Colon (tissue), 2 donors: ENCODE measurements at regions not wholly inside any gene's neighbourhood (a gene's known extent, or its start where the extent isn't known, plus 50 kb on each side); places are given as distances from the start of the nearest gene placed in this dataset.
"Not testable (repeated sequence)": the region's sequence is repeated elsewhere in the genome, so short reads cannot be mapped to it uniquely, and the experiment has no call there.

Source experiments
- FAIRE-seq: peaks from 2 replicates; lab custom pipeline; 2012; peaks lifted over from hg19 to GRCh38; lab: Jason Lieb, UNC
- donor health status: control.
- donor health status: control.

GRCh38 chr9:31590091-31590490 lies 794.4 kb upstream of the ACO1 start:
- FAIRE-seq: no peak

GRCh38 chr9:31597086-31597485 lies 787.4 kb upstream of the ACO1 start:
- FAIRE-seq: not testable (repeated sequence)

GRCh38 chr9:31597977-31598376 lies 786.5 kb upstream of the ACO1 start:
- FAIRE-seq: no peak

- FAIRE-seq: no peak
Measured at GRCh38 chr9:31601666-31602065, 782.8 kb upstream of the ACO1 start.

- no peak for FAIRE-seq
Measured at GRCh38 chr9:31604531-31604930, 779.9 kb upstream of the ACO1 start.

GRCh38 chr9:31605164-31605563 lies 779.3 kb upstream of the ACO1 start:
- FAIRE-seq: no peak

GRCh38 chr9:31606678-31607077 lies 777.8 kb upstream of the ACO1 start:
- FAIRE-seq: no peak

GRCh38 chr9:31608416-31608815 lies 776.0 kb upstream of the ACO1 start:
- no peak for FAIRE-seq

GRCh38 chr9:31608881-31609280 lies 775.6 kb upstream of the ACO1 start:
- FAIRE-seq: no peak

- FAIRE-seq: no peak
Measured at GRCh38 chr9:31612336-31613030, 772.0 kb upstream of the ACO1 start.

- no peak for FAIRE-seq
Measured at GRCh38 chr9:31615966-31616365, 768.5 kb upstream of the ACO1 start.

- FAIRE-seq: no peak
Measured at GRCh38 chr9:31623511-31623910, 760.9 kb upstream of the ACO1 start.

- FAIRE-seq: no peak
Measured at GRCh38 chr9:31629292-31629691, 755.2 kb upstream of the ACO1 start.

- FAIRE-seq: no peak
Measured at GRCh38 chr9:31637265-31637664, 747.2 kb upstream of the ACO1 start.

GRCh38 chr9:31637861-31638260 lies 746.6 kb upstream of the ACO1 start:
- FAIRE-seq: no peak

GRCh38 chr9:31639451-31639850 lies 745.0 kb upstream of the ACO1 start:
- FAIRE-seq: no peak

GRCh38 chr9:31669311-31669710 lies 715.1 kb upstream of the ACO1 start:
- no peak for FAIRE-seq

- no peak for FAIRE-seq
Measured at GRCh38 chr9:31671011-31671410, 713.4 kb upstream of the ACO1 start.

- no peak for FAIRE-seq
Measured at GRCh38 chr9:31674264-31674663, 710.2 kb upstream of the ACO1 start.

GRCh38 chr9:31677415-31677814 lies 707.0 kb upstream of the ACO1 start:
- no peak for FAIRE-seq

GRCh38 chr9:31677877-31678276 lies 706.6 kb upstream of the ACO1 start:
- no peak for FAIRE-seq

GRCh38 chr9:31683116-31683515 lies 701.3 kb upstream of the ACO1 start:
- FAIRE-seq: no peak

GRCh38 chr9:31697956-31698355 lies 686.5 kb upstream of the ACO1 start:
- FAIRE-seq: no peak

- no peak for FAIRE-seq
Measured at GRCh38 chr9:31699836-31700235, 684.6 kb upstream of the ACO1 start.
